HG02970 (cell line): ENCODE measurements at regions not wholly inside any gene's neighbourhood (a gene's known extent, or its start where the extent isn't known, plus 50 kb on each side); places are given as distances from the start of the nearest gene placed in this dataset.

Source experiments
- ATAC-seq: cut with Tn5 transposase; IDR thresholded peaks from one replicate; pipeline ENCODE4 v1.9.1; 2021; ENCODE audit warnings: mild to moderate bottlenecking, moderate library complexity, moderate number of reproducible peaks; ENCODE audit not compliant: unreplicated experiment, low FRiP score

- ATAC-seq, result no peak
Observed at GRCh38 chr13:109465148-109465547, 321.2 kb downstream of the IRS2 start.

- no peak for ATAC-seq
Observed at GRCh38 chr13:109454167-109454917, 332.0 kb downstream of the IRS2 start.

- no peak for ATAC-seq
Observed at GRCh38 chr13:109451726-109452125, 334.7 kb downstream of the IRS2 start.

- ATAC-seq, result no peak
Observed at GRCh38 chr13:109448629-109449028, 337.8 kb downstream of the IRS2 start.

GRCh38 chr13:109447667-109448066, 338.7 kb downstream of the IRS2 start:
- no peak for ATAC-seq

GRCh38 chr13:109440320-109440719, 346.1 kb downstream of the IRS2 start:
- no peak for ATAC-seq

GRCh38 chr13:109439813-109440212, 346.6 kb downstream of the IRS2 start:
- no peak for ATAC-seq

GRCh38 chr13:109436841-109437240, 349.5 kb downstream of the IRS2 start:
- ATAC-seq, result no peak

GRCh38 chr13:109436055-109436622, 350.2 kb downstream of the IRS2 start:
- no peak for ATAC-seq

GRCh38 chr13:109431217-109431616, 355.2 kb downstream of the IRS2 start:
- no peak for ATAC-seq

GRCh38 chr13:109428146-109428545, 358.2 kb downstream of the IRS2 start:
- ATAC-seq, result no peak

GRCh38 chr13:109427695-109428094, 358.7 kb downstream of the IRS2 start:
- ATAC-seq, result no peak

- no peak for ATAC-seq
Observed at GRCh38 chr13:109427148-109427547, 359.2 kb downstream of the IRS2 start.

GRCh38 chr13:109426690-109426990, 359.7 kb downstream of the IRS2 start:
- no peak for ATAC-seq

- ATAC-seq, result no peak
Observed at GRCh38 chr13:109425821-109426689, 360.3 kb downstream of the IRS2 start.

GRCh38 chr13:109422161-109422560, 364.2 kb downstream of the IRS2 start:
- ATAC-seq, result no peak

GRCh38 chr13:109419896-109420295, 366.5 kb downstream of the IRS2 start:
- no peak for ATAC-seq

GRCh38 chr13:109418111-109418510, 368.3 kb downstream of the IRS2 start:
- no peak for ATAC-seq

- ATAC-seq, result no peak
Observed at GRCh38 chr13:109416001-109416400, 370.4 kb downstream of the IRS2 start.

GRCh38 chr13:109415057-109415456, 371.3 kb downstream of the IRS2 start:
- ATAC-seq, result no peak

GRCh38 chr13:109412283-109412901, 374.0 kb downstream of the IRS2 start:
- ATAC-seq, result no peak
